DOHH2 (cell line): ENCODE measurements at regions not wholly inside any gene's neighbourhood (a gene's known extent, or its start where the extent isn't known, plus 50 kb on each side); places are given as distances from the start of the nearest gene placed in this dataset.

Source experiments
- EZH2phosphoT487 ChIP-seq: fragments of 200-600 bp; sonication (generic); IDR thresholded peaks from 2 replicates; pipeline ENCODE4 v1.6.1; 2017; ENCODE audit warnings: borderline replicate concordance, mild to moderate bottlenecking, antibody characterized with exemption, low read length, moderate library complexity, mixed read lengths
- TF ChIP-seq, protein P1 (sequence below): fragments of 200-600 bp; sonication (generic); IDR thresholded peaks from one replicate; pipeline ENCODE4 v1.5.1; 2014; ENCODE audit warnings: antibody characterized with exemption, mild to moderate bottlenecking, low read depth, low read length; ENCODE audit not compliant: poor library complexity, severe bottlenecking

GRCh38 chr10:77726301-77726700, 88.7 kb upstream of the KCNMA1 start:
- TF ChIP-seq EZH2phosphoT487: no peak
- TF ChIP-seq, protein P1, sequence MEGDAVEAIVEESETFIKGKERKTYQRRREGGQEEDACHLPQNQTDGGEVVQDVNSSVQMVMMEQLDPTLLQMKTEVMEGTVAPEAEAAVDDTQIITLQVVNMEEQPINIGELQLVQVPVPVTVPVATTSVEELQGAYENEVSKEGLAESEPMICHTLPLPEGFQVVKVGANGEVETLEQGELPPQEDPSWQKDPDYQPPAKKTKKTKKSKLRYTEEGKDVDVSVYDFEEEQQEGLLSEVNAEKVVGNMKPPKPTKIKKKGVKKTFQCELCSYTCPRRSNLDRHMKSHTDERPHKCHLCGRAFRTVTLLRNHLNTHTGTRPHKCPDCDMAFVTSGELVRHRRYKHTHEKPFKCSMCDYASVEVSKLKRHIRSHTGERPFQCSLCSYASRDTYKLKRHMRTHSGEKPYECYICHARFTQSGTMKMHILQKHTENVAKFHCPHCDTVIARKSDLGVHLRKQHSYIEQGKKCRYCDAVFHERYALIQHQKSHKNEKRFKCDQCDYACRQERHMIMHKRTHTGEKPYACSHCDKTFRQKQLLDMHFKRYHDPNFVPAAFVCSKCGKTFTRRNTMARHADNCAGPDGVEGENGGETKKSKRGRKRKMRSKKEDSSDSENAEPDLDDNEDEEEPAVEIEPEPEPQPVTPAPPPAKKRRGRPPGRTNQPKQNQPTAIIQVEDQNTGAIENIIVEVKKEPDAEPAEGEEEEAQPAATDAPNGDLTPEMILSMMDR: no peak
